GM12878 (cell line): ENCODE measurements at regions not wholly inside any gene's neighbourhood (a gene's known extent, or its start where the extent isn't known, plus 50 kb on each side); places are given as distances from the start of the nearest gene placed in this dataset.
A peak's percentile ranks its signal among the peaks of the same experiment; 100 is the strongest.

Experiments used
- BACH1 ChIP-seq: fragments of 450-650 bp; IDR thresholded peaks from 2 replicates; pipeline ENCODE4 v1.6.1; 2017; ENCODE audit warnings: mild to moderate bottlenecking, borderline replicate concordance
- CEBPB ChIP-seq, 2 experiments: fragments of 150-350 bp in 1 of 2; IDR thresholded peaks; 2 replicates each; pipeline ENCODE4 v1.6.1; 2012 to 2014; ENCODE audit warnings: low read depth in 2 of 2, low read length in 2 of 2, borderline replicate concordance in 1 of 2, inconsistent platforms in 1 of 2
- IRF5 ChIP-seq: fragments of 450-650 bp; IDR thresholded peaks from 2 replicates; pipeline ENCODE4 v1.6.1; 2017; ENCODE audit warnings: borderline replicate concordance
- JUND ChIP-seq: IDR thresholded peaks from 2 replicates; pipeline ENCODE4 v1.6.1; 2012; ENCODE audit warnings: low read depth, mild to moderate bottlenecking, low read length, improper control_type of control experiment, moderate library complexity
- KAT2A ChIP-seq: conservative IDR thresholded peaks from 2 replicates; pipeline ENCODE4 v1.6.1; 2011; ENCODE audit warnings: low read depth, low read length; ENCODE audit not compliant: control insufficient read depth
- LARP7 ChIP-seq: fragments of 450-650 bp; IDR thresholded peaks from 2 replicates; pipeline ENCODE4 v1.6.1; 2017; ENCODE audit warnings: mild to moderate bottlenecking
- NKRF ChIP-seq: fragments of 450-650 bp; conservative IDR thresholded peaks from 2 replicates; pipeline ENCODE4 v1.6.1; 2017; ENCODE audit warnings: mild to moderate bottlenecking, moderate library complexity
- SPI1 ChIP-seq: IDR thresholded peaks from 2 replicates; pipeline ENCODE4 v1.6.1; 2011; ENCODE audit warnings: low read depth, mild to moderate bottlenecking, low read length, moderate library complexity, borderline replicate concordance; ENCODE audit not compliant: insufficient read depth
- SRF ChIP-seq, 2 experiments: IDR thresholded peaks; 2 replicates each; pipeline ENCODE4 v1.6.1; 2011; ENCODE audit warnings: low read depth in 2 of 2, low read length in 2 of 2, mild to moderate bottlenecking in 1 of 2, moderate library complexity in 1 of 2
- TBL1XR1 ChIP-seq: IDR thresholded peaks from 2 replicates; pipeline ENCODE4 v1.6.1; 2012; ENCODE audit warnings: low read depth, low read length, improper control_type of control experiment
- YBX1 ChIP-seq: fragments of 450-650 bp; IDR thresholded peaks from 2 replicates; pipeline ENCODE4 v1.6.1; 2016; ENCODE audit warnings: antibody characterized with exemption
- ZNF24 ChIP-seq: fragments of 450-650 bp; IDR thresholded peaks from 2 replicates; pipeline ENCODE4 v1.6.1; 2017; ENCODE audit warnings: antibody characterized with exemption, mild to moderate bottlenecking
- ZNF592 ChIP-seq: fragments of 450-650 bp; IDR thresholded peaks from 2 replicates; pipeline ENCODE4 v1.6.1; 2017; ENCODE audit warnings: mild to moderate bottlenecking, moderate library complexity
- ZSCAN29 ChIP-seq: fragments of 450-650 bp; IDR thresholded peaks from 2 replicates; pipeline ENCODE4 v1.6.1; 2017; ENCODE audit warnings: mild to moderate bottlenecking, moderate library complexity
- TF ChIP-seq, protein P1 (sequence below): fragments of 450-650 bp; IDR thresholded peaks from 2 replicates; pipeline ENCODE4 v1.6.1; 2014; ENCODE audit warnings: mild to moderate bottlenecking
- TF ChIP-seq, protein P2 (sequence below): IDR thresholded peaks from 2 replicates; pipeline ENCODE4 v1.6.1; 2012; ENCODE audit warnings: low read depth, low read length, improper control_type of control experiment
- TF ChIP-seq, protein P3 (sequence below): fragments of 450-650 bp; IDR thresholded peaks from 2 replicates; pipeline ENCODE4 v1.6.1; 2017; ENCODE audit warnings: antibody characterized with exemption, mild to moderate bottlenecking, moderate library complexity

DNA sequence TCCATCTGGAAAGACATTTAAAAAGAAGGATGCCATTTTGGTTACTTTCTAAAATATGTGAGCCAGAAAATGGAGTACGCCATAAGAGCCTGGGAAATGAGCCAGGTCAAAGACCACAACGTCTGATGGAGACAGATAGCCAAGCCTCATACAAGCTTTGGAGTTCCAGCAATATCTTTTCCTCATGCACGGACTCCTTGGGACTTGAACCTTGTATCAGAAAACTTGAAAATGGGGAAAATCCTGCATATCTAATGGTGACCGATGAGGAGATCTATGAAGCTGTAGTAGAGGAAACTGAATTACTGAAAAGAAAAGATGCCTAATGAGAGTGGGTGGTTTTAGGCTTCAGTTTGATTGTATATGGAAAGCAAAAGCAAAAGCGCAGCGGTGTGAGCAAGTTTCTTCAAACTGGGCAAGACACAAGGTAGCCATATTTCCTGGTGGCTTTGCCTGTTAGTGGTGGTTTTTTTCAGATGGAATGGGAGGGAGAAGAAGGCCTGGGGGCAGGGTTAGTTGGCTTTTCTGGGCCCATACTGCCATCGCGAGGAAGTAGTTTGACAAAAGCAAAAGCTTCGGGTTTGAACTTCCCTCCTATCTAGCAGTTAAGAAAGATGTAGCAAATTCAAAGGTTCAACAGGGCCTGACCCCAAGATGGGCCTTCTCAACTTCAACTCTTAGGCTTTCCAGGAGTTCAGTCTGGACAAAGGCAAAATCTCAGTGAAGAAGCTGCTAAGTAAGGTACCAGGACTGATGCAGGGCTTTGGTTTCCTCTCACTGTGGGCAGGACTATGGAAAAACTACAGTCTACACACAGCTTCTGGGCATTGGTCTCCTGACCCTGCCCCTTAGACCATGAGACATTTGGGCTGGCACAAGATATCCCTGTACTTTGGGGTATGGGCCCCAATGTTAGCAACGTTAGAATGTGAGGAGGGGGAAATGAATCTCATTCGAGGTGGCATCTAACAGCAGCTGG lies 210.0 kb upstream of the STK26 start (continued):
- no peak for TF ChIP-seq IRF5
- TF ChIP-seq KAT2A: no peak
- TF ChIP-seq CEBPB (IDR thresholded peaks at IDR 0.05; ENCODE audit: borderline replicate concordance in 1 of 2, low read depth in 2 of 2, low read length in 2 of 2): peak in 1 of 2 experiments; percentile 83; a peak in 1 of 4 replicates
- TF ChIP-seq ZNF592: peak; percentile 97
- TF ChIP-seq LARP7: no peak
- no peak for TF ChIP-seq SRF (IDR thresholded peaks at IDR 0.05; ENCODE audit: low read depth in 2 of 2, low read length in 2 of 2)
- TF ChIP-seq BACH1: no peak
- TF ChIP-seq NKRF: no peak
- TF ChIP-seq SPI1: no peak; the same call in 1 of the 2 replicates
- TF ChIP-seq JUND: no peak
- TF ChIP-seq TBL1XR1: peak; percentile 92
- TF ChIP-seq, protein P1, sequence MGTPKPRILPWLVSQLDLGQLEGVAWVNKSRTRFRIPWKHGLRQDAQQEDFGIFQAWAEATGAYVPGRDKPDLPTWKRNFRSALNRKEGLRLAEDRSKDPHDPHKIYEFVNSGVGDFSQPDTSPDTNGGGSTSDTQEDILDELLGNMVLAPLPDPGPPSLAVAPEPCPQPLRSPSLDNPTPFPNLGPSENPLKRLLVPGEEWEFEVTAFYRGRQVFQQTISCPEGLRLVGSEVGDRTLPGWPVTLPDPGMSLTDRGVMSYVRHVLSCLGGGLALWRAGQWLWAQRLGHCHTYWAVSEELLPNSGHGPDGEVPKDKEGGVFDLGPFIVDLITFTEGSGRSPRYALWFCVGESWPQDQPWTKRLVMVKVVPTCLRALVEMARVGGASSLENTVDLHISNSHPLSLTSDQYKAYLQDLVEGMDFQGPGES: no peak
- TF ChIP-seq, protein P2, sequence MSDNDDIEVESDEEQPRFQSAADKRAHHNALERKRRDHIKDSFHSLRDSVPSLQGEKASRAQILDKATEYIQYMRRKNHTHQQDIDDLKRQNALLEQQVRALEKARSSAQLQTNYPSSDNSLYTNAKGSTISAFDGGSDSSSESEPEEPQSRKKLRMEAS: no peak; the same call in 1 of the 2 replicates
- peak; percentile 76; the same call in 1 of the 2 replicates for TF ChIP-seq ZSCAN29
- TF ChIP-seq YBX1: no peak
- no peak for TF ChIP-seq ZNF24
- TF ChIP-seq, protein P3, sequence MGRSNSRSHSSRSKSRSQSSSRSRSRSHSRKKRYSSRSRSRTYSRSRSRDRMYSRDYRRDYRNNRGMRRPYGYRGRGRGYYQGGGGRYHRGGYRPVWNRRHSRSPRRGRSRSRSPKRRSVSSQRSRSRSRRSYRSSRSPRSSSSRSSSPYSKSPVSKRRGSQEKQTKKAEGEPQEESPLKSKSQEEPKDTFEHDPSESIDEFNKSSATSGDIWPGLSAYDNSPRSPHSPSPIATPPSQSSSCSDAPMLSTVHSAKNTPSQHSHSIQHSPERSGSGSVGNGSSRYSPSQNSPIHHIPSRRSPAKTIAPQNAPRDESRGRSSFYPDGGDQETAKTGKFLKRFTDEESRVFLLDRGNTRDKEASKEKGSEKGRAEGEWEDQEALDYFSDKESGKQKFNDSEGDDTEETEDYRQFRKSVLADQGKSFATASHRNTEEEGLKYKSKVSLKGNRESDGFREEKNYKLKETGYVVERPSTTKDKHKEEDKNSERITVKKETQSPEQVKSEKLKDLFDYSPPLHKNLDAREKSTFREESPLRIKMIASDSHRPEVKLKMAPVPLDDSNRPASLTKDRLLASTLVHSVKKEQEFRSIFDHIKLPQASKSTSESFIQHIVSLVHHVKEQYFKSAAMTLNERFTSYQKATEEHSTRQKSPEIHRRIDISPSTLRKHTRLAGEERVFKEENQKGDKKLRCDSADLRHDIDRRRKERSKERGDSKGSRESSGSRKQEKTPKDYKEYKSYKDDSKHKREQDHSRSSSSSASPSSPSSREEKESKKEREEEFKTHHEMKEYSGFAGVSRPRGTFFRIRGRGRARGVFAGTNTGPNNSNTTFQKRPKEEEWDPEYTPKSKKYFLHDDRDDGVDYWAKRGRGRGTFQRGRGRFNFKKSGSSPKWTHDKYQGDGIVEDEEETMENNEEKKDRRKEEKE: no peak
